HG02642 (cell line): ENCODE measurements at regions not wholly inside any gene's neighbourhood (a gene's known extent, or its start where the extent isn't known, plus 50 kb on each side); places are given as distances from the start of the nearest gene placed in this dataset.
"Not testable (repeated sequence)": the region's sequence is repeated elsewhere in the genome, so short reads cannot be mapped to it uniquely, and the experiment has no call there.

Experiments
- ATAC-seq: cut with Tn5 transposase; IDR thresholded peaks from one replicate; pipeline ENCODE4 v1.9.1; 2021; ENCODE audit warnings: mild to moderate bottlenecking; ENCODE audit not compliant: unreplicated experiment, poor library complexity

GRCh38 chr2:223442847-223443246, 159.3 kb downstream of the SCG2 start:
- ATAC-seq = no peak

- ATAC-seq = no peak
Measured at GRCh38 chr2:223450246-223450645, 151.9 kb downstream of the SCG2 start.

- ATAC-seq = no peak
Measured at GRCh38 chr2:223457301-223457700, 144.9 kb downstream of the SCG2 start.

DNA sequence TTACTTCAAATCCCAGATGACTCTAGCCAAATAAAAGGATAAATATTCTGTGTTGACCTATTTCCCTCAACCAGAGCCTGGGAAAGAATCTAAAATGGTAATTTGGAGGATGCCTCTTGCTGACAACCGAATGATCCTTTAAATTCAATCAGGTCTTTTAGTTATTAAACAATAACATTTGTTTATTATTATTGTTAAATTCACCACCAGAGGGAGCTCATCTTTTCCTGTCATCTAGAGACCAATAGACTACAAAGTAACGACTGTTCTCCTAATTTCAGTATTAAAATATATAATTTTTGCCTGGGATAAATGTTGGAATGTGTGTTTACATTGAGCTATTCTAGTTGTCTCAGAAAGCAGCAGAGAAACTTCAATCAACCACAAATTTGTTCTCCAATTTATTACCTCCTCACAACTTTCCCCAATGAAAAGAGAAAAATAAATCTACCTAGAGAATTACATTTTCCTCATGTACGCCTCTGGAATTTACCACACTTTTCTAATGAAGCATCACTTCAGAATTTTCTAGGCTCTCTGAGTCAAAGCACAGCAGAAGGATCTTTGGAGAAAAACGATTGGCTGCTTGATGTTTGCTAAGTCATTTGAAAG, 142.7 kb downstream of the SCG2 start:
- no peak for ATAC-seq

GRCh38 chr2:223460209-223460608, 142.0 kb downstream of the SCG2 start:
- no peak for ATAC-seq

DNA sequence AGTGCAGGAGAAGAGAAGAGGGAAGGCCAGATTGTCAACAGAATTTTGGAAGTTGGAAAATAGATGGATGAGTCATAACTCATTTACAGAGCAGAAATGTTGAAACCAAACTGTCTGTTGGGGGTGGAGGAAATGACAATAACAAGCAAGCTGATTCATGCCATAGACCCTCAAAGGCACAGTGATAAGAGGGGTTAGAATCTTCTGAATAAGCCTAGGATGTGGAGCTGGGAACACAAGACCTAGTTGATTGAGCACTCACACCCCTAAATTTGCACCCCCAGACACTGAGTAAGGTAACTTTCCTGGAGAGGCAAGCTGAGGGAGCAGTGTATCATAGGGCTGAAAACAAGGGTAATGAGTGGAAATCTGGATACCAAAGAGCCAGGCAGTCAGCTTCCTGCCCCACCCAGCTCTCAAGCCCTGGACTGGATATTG, 141.4 kb downstream of the SCG2 start:
- ATAC-seq = no peak

- no peak for ATAC-seq
Measured at GRCh38 chr2:223464071-223464470, 138.1 kb downstream of the SCG2 start.

DNA sequence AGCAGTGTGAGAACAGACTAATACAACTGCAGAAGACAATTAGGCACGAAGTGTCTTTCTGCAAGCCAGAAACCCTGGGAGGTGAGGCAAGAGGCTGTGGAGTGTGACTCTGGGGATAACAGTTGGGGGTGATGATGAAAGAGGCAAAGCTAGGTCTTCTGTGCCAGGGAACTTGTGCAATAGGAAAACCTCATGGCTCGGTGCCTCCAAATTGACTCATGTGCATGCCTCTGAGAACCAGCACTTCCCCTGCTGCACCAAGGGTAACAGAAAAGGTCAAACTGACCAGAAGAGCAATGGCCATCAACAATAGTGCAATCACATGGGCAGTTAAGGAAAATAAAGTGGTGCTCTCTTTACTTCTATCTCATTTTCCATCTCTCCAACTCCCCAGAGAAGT, 136.4 kb downstream of the SCG2 start:
- no peak for ATAC-seq

DNA sequence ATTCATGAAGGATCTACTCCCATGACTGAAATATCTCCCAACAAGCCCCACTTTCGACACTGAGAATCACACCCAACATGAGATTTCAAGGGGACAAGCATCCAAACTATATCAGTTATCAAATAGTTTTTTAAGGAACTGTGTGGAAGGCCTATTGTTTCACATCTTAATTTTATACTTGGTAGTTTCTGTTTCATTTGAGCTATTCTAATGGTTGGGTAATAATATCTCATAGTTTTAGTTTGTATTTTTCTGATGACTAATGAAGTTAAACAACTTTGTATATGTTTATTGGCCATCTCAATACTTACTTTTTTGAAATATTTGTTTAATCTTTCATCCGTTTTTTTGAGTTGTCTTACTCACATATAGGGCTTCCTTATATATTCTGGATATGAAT, 135.0 kb downstream of the SCG2 start:
- no peak for ATAC-seq

DNA sequence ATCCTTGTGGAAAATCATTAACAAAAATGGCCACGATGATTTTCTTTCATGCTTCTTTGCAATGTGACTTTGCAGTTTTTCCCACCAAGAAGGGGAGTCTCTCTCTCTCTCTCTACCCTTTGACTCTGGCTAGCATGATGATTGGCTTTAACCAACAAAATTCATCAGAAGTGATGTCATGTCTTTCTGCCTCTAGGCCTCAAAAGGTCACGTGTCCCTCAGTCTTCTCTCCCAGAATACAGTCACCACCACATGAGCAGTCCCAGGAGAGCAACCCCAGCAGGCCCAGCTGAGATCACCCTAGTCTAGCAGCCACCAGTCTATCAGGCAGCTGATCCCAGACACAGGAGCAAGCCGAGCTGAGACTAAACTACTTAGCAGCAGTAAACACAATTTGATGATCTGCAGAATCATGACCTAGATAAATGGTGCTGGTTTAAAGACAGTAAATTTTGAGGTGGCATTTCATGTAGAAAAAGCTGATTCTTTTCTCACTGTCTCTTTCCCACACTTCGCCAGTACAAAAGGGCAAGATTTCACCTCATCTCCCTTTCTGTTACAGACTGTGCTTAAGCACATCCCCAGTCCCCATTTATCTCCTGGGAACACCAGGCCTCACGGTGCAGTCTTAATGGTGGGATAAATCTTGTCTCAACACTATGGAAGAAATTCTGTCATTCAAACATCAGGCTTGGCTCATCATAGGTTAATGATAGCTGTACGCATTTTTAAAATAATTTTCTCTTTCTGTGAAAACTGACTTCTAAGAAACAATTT, 132.7 kb downstream of the SCG2 start:
- ATAC-seq = no peak

- ATAC-seq = no peak
Measured at GRCh38 chr2:223470602-223471001, 131.6 kb downstream of the SCG2 start.

GRCh38 chr2:223472771-223473170, 129.4 kb downstream of the SCG2 start:
- no peak for ATAC-seq

GRCh38 chr2:223474893-223475292, 127.3 kb downstream of the SCG2 start:
- no peak for ATAC-seq

- ATAC-seq = no peak
Measured at GRCh38 chr2:223475901-223476300, 126.3 kb downstream of the SCG2 start.

DNA sequence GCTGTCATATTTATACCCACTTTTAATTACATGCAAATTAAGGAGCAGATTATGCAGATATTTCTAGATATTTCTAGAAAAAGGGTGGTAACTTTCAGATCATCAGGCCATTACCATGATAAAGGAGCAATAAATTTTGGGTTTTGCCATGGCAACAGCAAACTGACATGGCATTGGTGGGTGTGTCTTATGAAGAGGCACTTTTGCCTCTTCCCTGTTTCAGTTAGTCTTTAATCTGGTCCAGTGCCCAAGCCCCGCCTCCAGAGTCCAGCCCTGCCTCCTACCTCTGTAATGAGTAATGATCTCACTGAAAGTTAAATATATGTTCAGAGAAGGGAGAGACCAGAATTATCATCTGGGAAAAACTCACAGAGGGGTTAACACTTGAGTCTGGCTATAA, 124.8 kb downstream of the SCG2 start:
- no peak for ATAC-seq

DNA sequence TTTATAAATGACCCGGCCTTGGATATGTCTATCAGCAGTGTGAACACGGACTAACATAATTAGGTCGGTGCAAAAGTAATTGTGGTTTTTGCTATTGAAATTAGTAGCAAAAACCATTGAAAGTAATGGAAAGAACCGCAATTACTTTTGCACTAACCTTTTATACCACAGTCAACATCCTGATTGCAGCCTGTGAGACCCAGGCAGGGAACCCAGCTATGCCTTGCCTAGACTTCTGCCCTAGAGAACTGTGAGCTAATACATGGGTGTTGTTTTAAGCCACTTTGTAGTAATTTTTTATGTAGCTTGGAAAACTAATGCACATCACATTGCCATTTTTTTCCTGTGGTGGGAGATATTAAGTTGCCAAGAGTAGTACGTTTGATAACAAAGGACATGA, 120.7 kb downstream of the SCG2 start:
- ATAC-seq = no peak

DNA sequence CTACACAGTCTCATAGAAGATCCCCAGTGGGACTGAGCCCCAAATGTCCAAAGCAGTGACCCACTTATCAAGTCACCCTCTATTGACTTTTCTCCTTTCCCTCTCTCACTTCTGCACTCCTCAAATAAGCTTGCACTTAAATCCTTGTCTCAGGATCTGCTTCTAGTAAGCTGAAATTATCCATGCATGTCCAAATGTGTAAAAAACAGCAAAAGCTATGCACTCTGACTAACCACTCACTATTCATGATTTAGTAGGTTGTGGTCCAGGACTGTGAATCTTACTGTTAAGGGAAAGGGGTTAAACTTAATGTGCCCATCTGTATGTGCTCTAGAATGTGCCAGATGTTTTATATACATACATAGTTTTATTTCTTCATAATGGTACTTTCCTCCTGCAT, 115.4 kb downstream of the SCG2 start:
- no peak for ATAC-seq

- no peak for ATAC-seq
Measured at GRCh38 chr2:223487214-223487846, 114.8 kb downstream of the SCG2 start.

DNA sequence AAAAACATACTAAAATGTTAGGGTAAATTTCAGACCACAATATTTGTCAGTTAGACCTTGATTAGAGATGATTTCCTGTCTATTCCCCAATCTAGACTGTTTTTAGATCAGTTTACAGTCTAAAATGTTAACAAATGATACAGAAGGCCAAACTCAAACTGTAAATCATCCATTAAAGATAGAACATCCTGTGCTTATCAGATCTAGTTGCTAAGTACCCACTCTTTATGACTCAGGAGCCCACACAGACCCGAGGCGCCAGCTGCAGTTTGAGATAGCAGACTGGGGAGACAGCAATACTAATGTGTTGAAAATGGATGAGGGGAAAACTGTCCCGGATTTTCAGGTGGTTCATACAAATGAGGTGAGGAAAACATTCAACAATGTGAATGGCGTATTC, 113.3 kb downstream of the SCG2 start:
- no peak for ATAC-seq

- ATAC-seq = no peak
Measured at GRCh38 chr2:223494496-223494895, 107.7 kb downstream of the SCG2 start.

DNA sequence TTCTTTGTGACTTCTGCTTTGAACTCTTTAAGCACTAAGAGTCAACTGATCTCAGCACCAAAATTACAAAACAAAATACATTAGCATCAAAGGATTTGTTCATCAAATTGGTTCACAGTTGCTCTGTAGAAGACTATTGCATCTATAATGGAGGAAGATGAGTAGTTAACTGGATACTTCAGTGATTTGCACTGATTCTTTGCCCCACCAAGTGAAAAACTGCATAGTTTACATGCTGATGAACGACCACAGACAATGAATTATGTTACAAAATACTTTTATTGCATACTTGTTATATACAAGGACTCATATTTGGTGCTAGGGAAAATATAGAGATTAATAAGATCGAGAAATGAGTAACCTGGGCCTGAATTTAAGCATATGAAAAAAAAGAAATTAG, 107.2 kb downstream of the SCG2 start:
- ATAC-seq = no peak

- ATAC-seq = not testable (repeated sequence)
Measured at GRCh38 chr2:223496853-223497252, 105.3 kb downstream of the SCG2 start.
